Neural progenitor cell (in vitro differentiated cells): ENCODE measurements at regions not wholly inside any gene's neighbourhood (a gene's known extent, or its start where the extent isn't known, plus 50 kb on each side); places are given as distances from the start of the nearest gene placed in this dataset.

Experiments used
- EZH2phosphoT487 ChIP-seq: fragments of 200-600 bp; sonication (generic); IDR thresholded peaks from 2 replicates; pipeline ENCODE4 v1.6.1; 2017; ENCODE audit warnings: antibody characterized with exemption
- TF ChIP-seq, protein P1 (sequence below): fragments of 200-600 bp; sonication (generic); IDR thresholded peaks from 2 replicates; pipeline ENCODE4 v1.5.1; 2017; ENCODE audit warnings: antibody characterized with exemption, mild to moderate bottlenecking

DNA sequence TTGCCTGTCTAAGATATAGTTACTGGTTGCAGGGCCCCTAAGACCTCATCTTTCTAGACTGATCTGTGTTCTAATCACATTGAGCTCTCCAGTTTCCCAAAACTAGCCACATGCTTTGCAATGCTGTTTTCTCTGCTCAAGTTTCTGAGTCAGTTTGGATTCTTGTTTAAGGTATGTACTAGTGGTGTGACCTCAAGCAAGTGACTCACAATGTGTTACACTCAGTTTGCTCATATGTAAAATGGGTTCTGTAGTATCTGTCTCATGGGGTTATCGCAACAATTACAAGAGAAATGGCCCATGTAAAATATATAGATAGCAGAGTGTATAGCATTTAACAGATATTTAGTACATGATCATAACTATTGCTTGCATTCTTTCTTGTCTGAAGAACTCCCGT lies 153.1 kb upstream of the ELL2 start:
- TF ChIP-seq, protein P1, sequence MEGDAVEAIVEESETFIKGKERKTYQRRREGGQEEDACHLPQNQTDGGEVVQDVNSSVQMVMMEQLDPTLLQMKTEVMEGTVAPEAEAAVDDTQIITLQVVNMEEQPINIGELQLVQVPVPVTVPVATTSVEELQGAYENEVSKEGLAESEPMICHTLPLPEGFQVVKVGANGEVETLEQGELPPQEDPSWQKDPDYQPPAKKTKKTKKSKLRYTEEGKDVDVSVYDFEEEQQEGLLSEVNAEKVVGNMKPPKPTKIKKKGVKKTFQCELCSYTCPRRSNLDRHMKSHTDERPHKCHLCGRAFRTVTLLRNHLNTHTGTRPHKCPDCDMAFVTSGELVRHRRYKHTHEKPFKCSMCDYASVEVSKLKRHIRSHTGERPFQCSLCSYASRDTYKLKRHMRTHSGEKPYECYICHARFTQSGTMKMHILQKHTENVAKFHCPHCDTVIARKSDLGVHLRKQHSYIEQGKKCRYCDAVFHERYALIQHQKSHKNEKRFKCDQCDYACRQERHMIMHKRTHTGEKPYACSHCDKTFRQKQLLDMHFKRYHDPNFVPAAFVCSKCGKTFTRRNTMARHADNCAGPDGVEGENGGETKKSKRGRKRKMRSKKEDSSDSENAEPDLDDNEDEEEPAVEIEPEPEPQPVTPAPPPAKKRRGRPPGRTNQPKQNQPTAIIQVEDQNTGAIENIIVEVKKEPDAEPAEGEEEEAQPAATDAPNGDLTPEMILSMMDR, result no peak
- no peak for TF ChIP-seq EZH2phosphoT487
